Fibroblast of mammary gland (primary cell): ENCODE measurements at regions not wholly inside any gene's neighbourhood (a gene's known extent, or its start where the extent isn't known, plus 50 kb on each side); places are given as distances from the start of the nearest gene placed in this dataset.

Experiments used
- DNase-seq: peaks from one replicate; pipeline ENCODE4 v3.0.0-alpha.2; 2010; ENCODE audit warnings: low read depth
- H3K4me3 ChIP-seq: 2 replicates; pipeline ENCODE4 v1.5.1; 2011; ENCODE audit warnings: low read depth, mild to moderate bottlenecking, low read length, moderate library complexity; ENCODE audit not compliant: control insufficient read depth
- CTCF ChIP-seq: conservative IDR thresholded peaks from 2 replicates; pipeline ENCODE4 v1.5.1; 2011; ENCODE audit warnings: low read depth, low read length, inconsistent platforms; ENCODE audit not compliant: control insufficient read depth, insufficient read depth

DNA sequence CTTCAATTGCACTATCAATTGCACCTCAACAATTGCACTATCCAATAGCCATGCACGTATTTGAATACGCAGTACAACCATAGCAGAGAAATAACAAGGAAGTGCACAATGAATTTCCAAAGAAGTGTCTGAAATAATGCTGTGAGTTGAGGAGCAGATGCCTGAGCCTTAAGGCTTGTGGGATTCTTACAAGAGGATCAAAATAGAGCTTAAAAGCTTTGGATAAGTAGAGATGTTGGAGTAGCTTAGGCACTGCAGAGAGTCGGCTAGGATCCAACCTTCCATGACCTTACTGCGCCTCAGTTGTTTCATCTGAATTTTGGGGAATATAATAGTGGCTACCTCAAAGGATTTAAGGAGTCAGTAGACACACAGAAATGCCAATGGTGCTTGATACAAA, 196.1 kb upstream of the FLRT2 start:
- TF ChIP-seq CTCF = no peak
- DNase-seq = no peak
- no peak overlapping the region for H3K4me3 ChIP-seq

GRCh38 chr14:85334316-85334715, 195.6 kb upstream of the FLRT2 start:
- no peak for TF ChIP-seq CTCF
- no peak overlapping the region for H3K4me3 ChIP-seq
- no peak for DNase-seq

GRCh38 chr14:85336257-85336656, 193.7 kb upstream of the FLRT2 start:
- TF ChIP-seq CTCF = no peak
- no peak for DNase-seq
- H3K4me3 ChIP-seq = no peak overlapping the region

GRCh38 chr14:85336817-85337216, 193.1 kb upstream of the FLRT2 start:
- no peak for TF ChIP-seq CTCF
- peak; percentile 28 for DNase-seq
- H3K4me3 ChIP-seq = no peak overlapping the region

- no peak for TF ChIP-seq CTCF
- DNase-seq = no peak
- H3K4me3 ChIP-seq = no peak overlapping the region
Observed at GRCh38 chr14:85338895-85339294, 191.0 kb upstream of the FLRT2 start.

DNA sequence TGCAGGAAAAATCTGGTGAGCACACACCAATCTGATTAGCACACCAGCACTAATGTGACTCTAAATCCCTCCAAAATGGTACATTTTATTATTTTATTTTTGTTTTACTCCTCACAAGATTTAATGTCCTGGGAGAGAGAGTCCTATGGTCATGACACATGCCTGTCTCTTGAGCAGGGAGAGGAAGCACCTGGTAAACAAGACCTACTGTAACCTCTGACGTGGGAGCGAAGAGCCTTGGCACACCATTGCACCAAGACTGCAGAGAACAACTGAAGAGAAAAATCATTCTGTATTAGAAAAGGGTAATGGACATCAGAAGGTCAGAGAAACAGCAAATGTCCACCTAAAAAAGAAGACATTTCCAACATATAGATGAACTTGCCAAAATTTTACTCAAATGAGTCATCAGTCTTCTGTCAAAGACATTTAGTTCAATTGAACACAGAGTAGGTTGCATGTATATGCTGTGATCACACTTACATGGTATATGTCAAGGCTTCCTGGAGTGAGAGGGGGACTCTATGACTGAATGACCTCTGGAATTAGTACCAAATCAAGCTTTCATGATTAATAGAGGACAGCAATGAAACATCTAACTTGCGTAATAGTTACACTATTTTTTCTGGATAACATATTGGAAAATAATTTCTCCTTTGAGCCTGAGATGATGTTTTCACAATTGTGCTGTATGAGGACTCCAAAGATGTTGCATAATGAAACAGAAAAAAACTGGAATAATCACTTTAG, 186.9 kb upstream of the FLRT2 start:
- DNase-seq = peak; percentile 40
- no peak overlapping the region for H3K4me3 ChIP-seq
- no peak for TF ChIP-seq CTCF
